Stimulated activated CD4-positive, alpha-beta T cell treated with anti-CD3 and anti-CD28 coated beads, Interleukin-1b, Interleukin-23, amount 100 ng/mL, for 1 hour (primary cell): ENCODE measurements at regions not wholly inside any gene's neighbourhood (a gene's known extent, or its start where the extent isn't known, plus 50 kb on each side); places are given as distances from the start of the nearest gene placed in this dataset.
"Not testable (repeated sequence)": the region's sequence is repeated elsewhere in the genome, so short reads cannot be mapped to it uniquely, and the experiment has no call there.

ENCODE experiments used
- DNase-seq, 2 donors: peaks; one replicate each; pipeline ENCODE4 v3.0.0-alpha.2; 2020; ENCODE audit warnings: low read depth in 2 of 2

DNA sequence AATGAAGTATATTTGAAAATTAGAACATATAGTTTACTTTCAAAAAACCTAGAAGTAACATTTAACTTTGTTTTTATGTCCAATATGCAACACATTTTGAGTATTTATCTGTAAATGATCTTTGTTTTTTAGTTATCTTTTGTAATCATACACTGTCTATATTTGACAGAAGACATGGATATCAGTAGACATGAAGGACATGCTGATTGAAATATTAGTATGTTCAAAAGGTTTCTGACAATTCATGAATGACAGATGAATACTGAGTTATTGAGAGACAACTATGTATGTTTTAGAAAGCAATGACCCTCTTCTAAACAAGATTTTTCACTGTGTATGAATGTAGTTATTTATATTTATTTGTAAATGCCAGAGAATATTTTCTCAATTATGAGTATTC is 215.6 kb upstream of the TMEFF2 start:
- DNase-seq, result no peak

DNA sequence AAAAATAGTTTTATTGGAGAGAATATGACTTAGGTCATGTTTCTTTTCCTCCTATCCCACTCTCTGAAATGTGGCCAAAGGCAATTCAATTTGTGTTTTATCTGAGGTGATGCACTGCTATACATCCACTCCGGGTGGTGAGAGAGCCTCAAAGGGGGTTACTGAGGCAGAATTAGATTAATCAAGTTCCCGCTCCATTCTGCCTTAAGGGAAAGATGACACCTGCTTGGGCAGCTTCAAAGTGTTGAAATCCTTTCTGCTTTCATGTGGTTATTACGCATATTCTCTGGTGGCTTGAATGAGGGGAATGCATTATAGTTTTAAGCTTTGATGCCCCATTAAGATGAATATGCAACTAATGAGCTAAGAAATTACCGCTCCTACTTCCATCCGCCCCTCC is 213.0 kb upstream of the TMEFF2 start:
- no peak for DNase-seq

DNA sequence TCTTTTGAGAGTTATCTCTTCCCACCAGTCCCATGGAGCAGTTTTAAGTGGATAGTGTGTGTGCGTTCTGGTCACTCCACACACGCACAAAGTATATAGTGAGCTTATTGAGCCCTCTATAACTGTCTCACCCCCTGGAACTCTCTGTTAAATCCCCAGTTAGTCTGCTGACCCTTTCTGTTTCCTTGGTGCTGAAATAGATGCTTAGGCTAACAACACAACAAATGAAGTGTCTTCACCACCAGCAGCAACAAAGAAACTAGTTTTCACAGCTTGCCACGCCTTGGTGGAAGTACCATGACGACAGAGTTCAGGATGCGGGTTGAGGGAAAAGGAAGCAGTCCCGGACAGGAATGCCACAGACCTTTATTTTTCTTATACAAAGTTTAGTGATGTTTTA is 203.5 kb upstream of the TMEFF2 start:
- no peak for DNase-seq

DNA sequence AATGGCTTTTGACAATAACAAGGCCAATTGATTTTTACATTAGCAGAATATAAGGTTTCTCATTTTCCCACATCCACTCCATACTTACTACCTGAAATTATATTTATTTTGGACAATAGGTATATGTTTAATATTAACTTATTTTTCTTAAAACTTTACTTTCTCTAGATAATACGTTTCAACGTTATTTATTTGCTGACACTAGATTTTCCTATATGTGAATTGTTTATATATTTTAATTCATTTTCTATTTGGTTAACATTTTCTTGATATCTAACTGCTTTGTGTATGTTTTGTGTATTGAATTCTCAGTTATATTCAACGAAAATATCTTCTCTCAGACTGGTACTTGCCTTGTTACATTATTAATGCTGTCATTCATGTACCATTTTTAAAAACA is 199.9 kb upstream of the TMEFF2 start:
- DNase-seq, result no peak

DNA sequence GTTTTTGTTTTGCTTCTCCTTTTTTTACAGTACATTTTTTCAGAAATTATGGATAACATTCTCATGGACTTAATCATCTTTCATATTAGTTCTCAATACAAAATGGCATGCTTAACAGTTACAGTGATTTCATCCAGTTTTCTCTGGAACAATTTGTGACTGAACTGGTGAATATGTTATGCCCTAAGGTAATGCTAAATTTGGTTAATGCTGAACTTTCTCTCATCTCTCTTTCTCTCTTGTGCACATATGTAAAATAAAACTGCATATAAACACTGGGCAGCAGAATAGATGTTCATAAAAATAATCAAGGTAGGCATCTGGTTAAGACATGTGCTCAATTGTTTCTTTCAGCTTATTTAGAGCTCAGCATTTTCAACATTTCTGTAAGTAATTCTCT is 196.3 kb upstream of the TMEFF2 start:
- no peak for DNase-seq

DNA sequence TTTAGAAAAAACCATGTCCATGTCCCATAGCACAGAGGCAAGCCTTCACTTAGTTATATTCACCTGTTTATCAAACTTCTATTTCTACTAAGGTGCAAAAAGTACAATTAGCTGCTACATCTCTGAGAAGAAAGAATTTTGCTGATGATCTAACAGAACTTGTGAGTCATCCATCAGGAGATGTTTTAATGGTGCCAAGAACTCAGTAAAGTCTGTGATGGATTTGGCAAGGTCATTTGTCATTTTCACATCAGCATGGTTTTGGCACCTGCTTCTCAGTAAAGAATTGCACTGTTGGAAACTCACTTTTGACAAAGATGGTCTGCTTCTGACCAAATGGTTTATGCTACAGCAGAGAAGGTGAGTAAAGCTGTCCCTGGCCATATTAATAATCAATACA is 195.7 kb upstream of the TMEFF2 start:
- no peak for DNase-seq

DNA sequence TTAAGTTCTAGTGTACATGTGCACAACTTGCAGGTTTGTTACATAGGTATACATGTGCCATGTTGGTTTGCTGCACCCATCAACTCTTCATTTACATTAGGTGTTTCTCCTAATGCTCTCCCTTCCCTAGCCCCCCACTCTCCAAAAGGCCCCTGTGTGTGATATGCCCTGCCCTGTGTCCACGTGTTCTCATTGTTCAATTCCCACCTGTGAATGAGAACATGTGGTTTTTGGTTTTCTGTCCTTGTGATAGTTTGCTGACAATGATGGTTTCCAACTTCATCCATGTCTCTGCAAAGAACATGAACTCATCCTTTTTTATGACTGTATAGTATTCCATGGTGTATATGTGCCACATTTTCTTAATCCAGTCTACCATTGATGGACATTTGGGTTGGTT is 189.5 kb upstream of the TMEFF2 start:
- DNase-seq, result not testable (repeated sequence)

DNA sequence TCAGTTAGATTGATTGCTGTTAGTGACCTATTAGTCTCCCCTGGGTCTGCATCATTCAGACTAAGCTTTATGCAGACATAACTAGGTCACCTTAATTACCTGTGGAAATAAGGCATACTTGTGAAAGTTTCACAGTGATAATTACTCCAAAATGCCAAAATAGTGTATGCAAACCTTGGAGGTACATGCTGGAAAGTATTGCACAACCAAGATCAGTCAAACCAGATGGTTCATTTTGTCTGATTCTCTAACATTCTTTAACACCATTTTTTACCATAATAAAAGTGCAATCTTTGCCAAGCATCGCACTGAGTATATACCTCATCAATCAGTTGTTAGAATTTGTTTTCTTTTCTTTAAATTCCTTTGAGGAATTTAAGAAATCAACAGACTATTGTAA is 186.3 kb upstream of the TMEFF2 start:
- DNase-seq, result no peak

DNA sequence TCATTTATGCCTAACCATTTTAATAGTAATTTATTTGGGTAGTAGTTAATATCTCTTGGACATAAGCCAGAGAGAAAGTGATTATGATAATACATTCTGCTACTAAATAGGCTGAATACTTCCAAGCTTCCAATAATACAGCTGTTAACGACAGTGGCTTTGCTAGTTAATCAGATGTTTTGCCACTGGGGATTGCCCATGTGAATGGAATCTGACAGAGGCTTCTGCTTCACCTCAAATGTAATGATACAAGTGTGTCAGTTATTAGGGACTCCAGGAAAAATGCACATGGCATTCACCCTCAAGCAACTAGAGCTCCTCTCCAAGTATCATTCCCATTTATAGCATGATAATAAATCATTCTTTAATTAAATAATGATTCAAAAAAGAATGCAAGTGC is 185.0 kb upstream of the TMEFF2 start:
- no peak for DNase-seq

DNA sequence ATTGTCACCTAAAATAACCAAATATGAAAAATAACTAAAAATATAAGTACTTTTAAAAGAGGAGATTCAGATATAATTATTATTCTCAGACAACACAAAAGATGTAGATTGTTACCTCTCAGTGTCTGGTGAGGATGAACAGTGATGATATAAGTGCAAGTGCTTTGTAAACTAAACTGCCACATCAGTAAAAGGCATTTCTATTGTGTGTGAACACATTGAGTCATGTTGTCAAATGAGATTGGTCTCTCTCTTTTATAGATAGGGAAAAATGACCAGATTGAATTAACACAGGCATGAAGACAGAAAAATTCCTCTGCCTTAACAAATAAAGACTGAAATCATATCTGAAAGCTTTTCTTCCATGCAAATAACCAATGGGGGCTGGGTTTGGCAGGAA is 182.4 kb upstream of the TMEFF2 start:
- DNase-seq, result no peak

DNA sequence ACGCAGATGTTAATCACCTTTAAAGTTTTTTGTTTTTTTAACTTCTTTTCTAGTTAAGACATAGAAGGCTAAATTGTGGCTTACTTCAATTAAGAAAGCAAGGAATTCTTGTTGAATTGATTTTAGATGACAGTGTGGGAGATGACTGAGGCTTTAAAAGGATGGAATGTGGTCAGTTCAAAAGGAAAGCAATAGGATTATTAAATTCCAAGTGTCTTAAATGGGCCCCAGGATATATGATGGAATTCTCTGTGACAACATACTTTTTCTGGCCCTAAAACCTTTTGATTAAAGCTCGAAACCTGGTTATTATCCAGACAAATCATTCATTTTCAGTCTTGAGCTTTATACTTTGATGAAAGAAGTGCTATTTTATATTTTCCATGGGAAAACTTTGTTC is 179.0 kb upstream of the TMEFF2 start:
- DNase-seq, result no peak

DNA sequence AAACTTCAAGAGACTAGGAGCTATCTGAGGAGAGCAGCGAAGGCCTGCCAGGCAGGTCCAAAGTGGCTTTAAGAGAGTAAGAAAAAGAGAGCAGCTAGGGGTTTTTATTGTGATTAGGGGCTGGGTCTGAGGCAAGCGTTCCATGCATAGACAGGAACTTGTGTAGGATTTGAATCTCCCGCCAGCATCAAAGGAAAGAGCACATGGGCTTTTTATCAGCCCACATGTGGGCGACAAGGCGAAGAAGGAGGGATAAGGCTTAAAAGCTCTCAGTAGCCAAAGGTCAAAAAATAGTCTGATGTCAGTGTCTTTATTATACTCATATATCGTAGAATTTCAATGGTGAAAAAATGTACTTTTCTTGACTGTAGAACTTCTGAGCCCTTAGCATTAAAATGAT is 178.5 kb upstream of the TMEFF2 start:
- DNase-seq, result no peak

DNA sequence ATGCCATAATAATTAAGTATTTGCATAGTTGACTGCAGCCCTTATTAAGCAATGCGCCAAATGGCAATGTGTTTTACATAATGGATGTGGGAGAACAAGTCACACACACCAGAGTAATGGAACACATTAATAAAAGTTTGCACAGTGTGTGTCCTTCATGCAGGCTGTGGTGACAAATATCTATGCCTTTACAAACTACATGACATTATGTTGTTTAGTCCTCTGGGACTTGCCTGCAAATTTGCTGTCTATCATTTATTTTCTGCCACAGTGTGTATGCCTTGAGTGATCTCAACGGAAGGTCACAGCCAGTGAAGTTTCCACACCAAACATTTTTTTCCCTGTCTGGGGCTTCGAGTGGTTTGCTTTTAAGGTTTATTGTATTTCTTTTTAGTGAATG is 175.2 kb upstream of the TMEFF2 start:
- no peak for DNase-seq

DNA sequence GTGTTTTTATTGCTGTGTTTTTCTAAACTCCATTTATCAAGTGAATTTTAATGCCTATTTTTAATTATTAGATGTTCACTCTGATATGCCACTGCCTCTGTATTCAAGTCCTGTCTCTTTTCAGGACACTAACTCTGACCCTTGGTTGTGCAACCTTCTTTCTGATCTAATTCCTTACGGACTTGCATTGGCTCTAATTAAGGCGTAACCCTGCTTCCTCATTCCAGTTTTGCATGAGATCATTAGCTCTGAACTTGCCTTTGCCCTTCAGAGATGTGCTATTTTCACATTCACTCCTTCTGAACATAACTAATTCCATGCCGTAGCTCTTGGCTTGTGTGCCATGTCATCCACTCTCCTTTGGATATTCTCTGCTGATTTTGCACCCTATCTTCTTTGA is 162.5 kb upstream of the TMEFF2 start:
- no peak for DNase-seq

DNA sequence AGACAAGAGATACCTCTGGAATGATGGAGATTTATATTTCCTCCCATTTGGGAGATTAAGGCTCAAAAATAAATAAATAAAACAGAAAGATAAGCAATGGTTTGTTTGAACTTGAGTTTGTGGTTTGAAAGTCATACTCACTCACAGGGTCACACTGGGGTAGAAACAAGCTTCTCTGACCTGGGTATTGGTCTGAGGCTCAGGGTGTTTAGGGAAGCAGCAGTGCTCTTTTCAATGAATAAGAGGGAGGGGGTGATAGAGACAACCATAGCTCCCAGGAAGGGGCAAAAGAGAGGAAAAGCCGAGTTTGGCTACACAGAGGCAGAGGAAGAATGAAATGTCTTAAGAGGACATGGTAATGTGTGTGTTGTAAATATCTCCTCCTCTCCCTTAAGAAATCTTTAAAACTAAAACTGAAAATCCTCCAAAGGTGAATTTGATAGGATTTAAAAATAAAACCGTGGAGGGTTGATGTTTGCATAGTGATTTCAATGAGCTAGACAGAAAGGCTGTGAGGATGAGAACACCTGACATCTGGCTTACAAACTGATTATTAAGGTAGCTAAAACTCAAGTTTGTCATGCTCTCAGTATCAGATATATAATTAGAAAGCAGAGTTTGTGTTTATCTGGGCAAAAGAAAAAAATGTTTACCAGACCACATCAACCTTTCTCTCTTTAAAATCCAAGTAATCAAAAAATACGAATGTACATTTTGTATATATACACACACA is 159.9 kb upstream of the TMEFF2 start:
- DNase-seq, result no peak

DNA sequence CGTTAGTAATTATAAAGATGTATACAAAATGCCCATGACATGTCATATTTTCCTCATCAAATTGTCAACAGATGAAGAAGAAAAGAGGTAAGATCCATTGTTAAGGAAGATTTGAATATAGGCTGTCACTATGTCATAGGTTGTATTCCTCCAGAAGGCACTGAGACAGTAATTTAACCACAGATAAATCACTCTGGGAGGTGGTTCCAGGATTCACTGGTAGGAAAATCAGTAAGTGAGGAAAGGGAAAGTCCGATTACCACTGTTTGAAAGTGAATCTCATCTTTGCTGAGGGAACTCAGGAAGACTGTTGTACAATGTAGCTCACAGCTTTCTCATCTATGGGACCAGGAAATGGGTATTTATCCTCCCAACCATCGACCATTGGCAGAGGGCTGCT is 152.8 kb upstream of the TMEFF2 start:
- no peak for DNase-seq

DNA sequence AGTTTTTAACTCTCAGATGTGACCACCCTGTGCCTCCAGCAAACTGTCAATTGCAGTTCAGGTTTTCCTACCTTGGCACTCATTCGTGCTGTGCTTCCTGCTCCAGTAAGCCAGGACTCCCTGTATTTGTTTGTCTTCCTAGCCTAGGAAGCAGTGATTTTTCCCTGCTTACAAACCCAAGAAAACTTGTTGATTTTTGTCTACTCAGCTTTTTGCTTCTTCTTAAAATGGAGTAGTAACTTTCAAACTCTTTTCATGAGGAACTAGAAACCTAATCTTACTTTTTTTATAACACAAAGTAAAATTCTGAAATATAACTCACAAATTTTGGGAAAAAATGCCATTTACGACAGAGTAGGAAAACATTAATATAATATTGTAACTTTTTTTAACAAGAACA is 150.6 kb upstream of the TMEFF2 start:
- no peak for DNase-seq

DNA sequence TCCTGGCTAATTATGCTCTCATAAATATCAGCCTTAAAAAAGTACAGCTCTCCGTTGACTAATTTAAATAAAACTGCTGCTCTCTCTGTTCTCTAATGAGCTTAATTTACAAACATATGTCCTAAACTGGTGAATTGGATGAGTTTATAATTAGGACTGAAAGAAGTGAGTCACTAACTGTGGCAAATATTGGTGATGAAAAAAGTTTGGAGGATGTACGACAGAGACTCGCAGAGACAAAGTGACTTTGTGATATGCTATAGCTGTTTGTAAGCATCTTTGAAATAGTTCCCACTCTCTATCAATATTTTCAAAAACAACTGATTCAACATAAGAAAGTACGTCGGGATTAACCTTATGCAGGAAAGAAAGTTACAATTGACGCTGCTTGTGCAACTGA is 138.9 kb upstream of the TMEFF2 start:
- no peak for DNase-seq

DNA sequence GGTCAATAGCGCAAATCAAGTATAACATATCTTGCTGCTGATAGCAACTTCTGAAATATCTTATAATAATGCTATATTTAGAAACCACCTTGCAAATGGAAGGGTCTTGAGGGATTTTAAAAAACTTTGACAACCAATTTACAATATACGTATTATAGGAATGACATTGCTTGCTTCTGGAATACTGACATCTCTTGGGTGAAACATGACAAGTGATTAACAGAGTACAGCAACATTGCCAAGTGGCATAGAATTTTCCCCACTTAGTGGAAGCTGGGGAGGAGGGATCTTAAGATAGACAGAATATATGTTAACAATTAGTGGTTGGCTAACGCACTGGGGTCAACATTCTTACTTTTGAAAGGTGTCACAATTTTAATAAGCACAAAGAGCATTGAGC is 133.6 kb upstream of the TMEFF2 start:
- no peak for DNase-seq

DNA sequence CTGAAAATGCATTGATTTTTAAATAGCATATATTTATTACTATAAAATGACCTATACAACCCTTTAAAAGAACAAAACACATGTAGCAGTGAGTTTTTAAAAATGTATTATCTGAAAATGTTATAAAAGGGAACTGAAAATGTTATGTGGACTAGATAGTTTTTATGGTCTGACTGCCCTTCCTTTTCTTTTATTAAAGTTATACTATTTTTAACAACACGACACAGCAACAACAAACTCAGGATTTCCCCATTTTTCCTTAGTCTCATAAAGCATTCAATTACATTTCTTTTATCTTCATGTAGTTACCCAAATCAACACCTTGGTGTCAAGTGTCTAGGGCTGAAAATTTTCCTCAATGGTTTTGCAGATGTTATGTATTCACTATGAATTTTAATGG is 132.8 kb upstream of the TMEFF2 start:
- DNase-seq, result no peak

DNA sequence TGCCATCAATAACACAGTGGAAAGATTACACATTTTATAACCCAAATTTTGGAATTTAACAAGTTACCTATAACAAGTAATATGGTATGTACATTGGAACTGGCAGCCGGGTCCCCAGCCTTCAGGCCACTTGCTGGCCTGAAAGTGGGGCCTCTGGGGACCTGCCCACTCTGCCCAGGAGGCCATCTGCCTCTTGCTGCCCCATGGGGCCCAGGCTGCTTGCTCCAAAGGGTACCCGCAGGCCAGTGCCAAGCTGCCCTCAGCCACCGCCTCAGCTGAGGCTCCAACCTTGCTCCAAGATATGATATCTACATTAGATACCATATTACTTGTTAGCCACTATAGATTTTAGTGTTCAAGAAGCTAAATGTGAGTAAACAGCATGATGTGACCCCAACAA is 120.8 kb upstream of the TMEFF2 start:
- DNase-seq, result no peak

DNA sequence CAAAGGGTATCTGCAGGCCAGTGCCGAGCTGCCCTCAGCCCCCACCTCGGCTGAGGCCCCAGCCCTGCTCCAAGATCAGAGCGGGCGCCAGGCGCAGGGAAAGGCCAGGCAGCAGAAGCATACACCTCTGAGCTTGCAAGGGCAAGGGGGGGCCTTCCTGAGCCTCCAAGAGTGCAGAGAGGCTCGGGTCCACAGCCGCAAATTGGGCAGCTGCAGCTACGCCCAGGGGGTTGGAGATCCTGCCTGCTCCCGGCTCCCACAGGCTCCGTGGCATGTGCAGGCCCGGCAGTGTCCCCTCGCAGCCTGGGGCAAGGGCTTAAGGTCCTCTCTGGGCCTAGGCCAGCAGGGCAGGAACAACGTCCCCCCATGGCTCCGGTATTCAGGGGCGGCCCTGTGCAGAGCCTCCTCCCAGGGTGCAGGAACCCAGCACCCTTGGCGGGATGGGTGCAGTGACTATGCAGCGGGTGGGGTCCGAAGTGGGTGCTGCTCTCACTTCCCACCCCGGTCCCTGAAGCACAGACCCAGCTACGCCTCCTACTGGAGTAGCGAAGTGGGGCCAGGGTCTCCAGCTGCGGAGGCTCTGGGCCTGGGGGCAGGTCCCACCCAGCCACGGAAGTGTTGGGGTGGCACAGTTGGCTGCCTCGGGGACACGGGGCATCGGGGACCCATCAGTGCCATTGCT is 120.2 kb upstream of the TMEFF2 start:
- DNase-seq, result no peak

DNA sequence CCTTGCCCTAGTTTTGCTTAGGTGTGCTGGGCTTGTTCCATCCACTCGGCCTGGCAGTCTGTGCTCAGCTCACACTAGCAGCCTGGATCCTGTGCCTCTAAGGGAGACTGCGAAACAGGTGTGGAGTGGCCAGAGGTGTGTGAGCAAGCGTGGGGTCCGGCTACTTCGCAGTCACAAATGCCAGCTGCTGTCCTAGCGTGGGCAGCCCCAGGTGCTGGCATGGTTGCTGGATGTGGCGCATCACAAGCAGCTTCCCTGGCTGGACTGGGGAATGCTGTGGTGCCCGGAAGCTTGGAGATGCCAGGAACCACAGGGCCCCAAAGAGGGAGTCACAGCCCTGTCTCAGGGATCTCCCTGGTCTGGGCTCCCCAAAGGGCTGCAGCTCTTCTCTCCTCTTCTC is 119.0 kb upstream of the TMEFF2 start:
- no peak for DNase-seq
